ENCODE measurements at regions not wholly inside any gene's neighbourhood (a gene's known extent, or its start where the extent isn't known, plus 50 kb on each side); places are given as distances from the start of the nearest gene placed in this dataset.

GRCh38 chr11:70733327-70734325, 335.3 kb downstream of the CTTN start:
- TF ChIP-seq POLR2A (IDR thresholded peaks at IDR 0.05; ENCODE audit: low read length) (no peak), GATA1 (IDR thresholded peaks at IDR 0.05; ENCODE audit: low read depth, low read length) (no peak)

All from erythroblast (primary cell).